Prostate gland (tissue), 2 donors: ENCODE measurements at regions not wholly inside any gene's neighbourhood (a gene's known extent, or its start where the extent isn't known, plus 50 kb on each side); places are given as distances from the start of the nearest gene placed in this dataset.

Experiments
- DNase-seq: peaks from one replicate; pipeline ENCODE4 v3.0.0-alpha.2; 2019; ENCODE audit warnings: low spot score
- H3K27ac ChIP-seq, 2 donors: fragments of 200-600 bp; sonication (generic); 2 replicates each; pipeline ENCODE4 v1.5.1; 2017 to 2019
- H3K27me3 ChIP-seq: fragments of 200-600 bp; sonication (generic); replicated peaks from 2 replicates; pipeline ENCODE4 v1.5.1; 2019; ENCODE audit not compliant: insufficient read depth
- H3K36me3 ChIP-seq, 2 donors: fragments of 200-600 bp; sonication (generic); 1 replicate in 1 of 2; 2 replicates in 1 of 2; pipeline versions ENCODE4 v1.5.1 to v1.8.1; 2017 to 2019
- H3K4me1 ChIP-seq: fragments of 200-600 bp; sonication (generic); replicated peaks from 2 replicates; pipeline ENCODE4 v1.5.1; 2019
- H3K4me3 ChIP-seq, 2 donors: fragments of 200-600 bp; sonication (generic); 2 replicates each; pipeline ENCODE4 v1.5.1; 2017 to 2019
- H3K9me3 ChIP-seq: fragments of 200-600 bp; sonication (generic); 2 replicates; pipeline ENCODE4 v1.5.1; 2017
- POLR2A ChIP-seq: fragments of 450-650 bp; IDR thresholded peaks from one replicate; pipeline ENCODE4 v1.6.1; 2016; ENCODE audit warnings: antibody characterized with exemption, mild to moderate bottlenecking
- POLR2AphosphoS5 ChIP-seq: sonication (generic); formaldehyde crosslinking; IDR thresholded peaks from one replicate; pipeline ENCODE4 v1.6.1; 2017; ENCODE audit warnings: antibody characterized with exemption
- WGBS: methylation state at CpG from one replicate; pipeline ENCODE4 v1.1.5; 2018; 5-methylcytosine and 5-hydroxymethylcytosine counted together
- intact Hi-C: fragments of 100-400 bp; cut with DNase I; formaldehyde crosslinking; loops from one replicate; pipeline ENCODE4 v1.14.2; 2022
- TF ChIP-seq, protein P1 (sequence below), 4 experiments: fragments of 200-600 bp in 2 of 4; fragments of 450-650 bp in 2 of 4; sonication (generic) in 2 of 4; IDR thresholded peaks; 1 replicate in 3 of 4; 2 replicates in 1 of 4; pipeline ENCODE4 v1.5.1; 2016 to 2019; ENCODE audit warnings: antibody characterized with exemption in 4 of 4, mild to moderate bottlenecking in 2 of 4, moderate library complexity in 2 of 4

DNA sequence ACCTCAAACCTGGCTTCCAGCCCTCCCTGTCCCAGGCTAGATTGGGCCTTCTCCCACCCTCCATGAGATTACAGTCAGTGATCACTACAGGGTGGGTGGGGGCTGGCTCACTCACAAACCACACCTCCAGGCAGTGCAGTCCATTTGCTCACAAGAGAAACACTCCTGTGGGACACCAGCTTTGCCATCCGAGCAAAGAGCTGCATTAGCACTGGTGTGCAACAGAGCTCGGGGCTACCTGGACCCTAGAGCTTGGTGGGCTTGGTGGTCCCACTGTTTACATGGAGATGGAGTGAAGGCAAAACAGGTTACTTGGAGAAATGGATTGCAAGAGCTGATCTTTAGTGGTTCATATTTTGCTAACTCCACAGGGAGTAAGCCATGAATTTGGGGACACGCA is 451.7 kb upstream of the ZMIZ1 start:
- H3K27ac ChIP-seq: no peak overlapping the region
- DNase-seq: no peak
- no peaks in the 10 kb centered on the region for H3K4me1 ChIP-seq
- TF ChIP-seq POLR2A: no peak
- TF ChIP-seq, protein P1, sequence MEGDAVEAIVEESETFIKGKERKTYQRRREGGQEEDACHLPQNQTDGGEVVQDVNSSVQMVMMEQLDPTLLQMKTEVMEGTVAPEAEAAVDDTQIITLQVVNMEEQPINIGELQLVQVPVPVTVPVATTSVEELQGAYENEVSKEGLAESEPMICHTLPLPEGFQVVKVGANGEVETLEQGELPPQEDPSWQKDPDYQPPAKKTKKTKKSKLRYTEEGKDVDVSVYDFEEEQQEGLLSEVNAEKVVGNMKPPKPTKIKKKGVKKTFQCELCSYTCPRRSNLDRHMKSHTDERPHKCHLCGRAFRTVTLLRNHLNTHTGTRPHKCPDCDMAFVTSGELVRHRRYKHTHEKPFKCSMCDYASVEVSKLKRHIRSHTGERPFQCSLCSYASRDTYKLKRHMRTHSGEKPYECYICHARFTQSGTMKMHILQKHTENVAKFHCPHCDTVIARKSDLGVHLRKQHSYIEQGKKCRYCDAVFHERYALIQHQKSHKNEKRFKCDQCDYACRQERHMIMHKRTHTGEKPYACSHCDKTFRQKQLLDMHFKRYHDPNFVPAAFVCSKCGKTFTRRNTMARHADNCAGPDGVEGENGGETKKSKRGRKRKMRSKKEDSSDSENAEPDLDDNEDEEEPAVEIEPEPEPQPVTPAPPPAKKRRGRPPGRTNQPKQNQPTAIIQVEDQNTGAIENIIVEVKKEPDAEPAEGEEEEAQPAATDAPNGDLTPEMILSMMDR (IDR thresholded peaks at IDR 0.05): no peak
- no peak for TF ChIP-seq POLR2AphosphoS5
- no peaks in the 10 kb centered on the region for H3K36me3 ChIP-seq
- no peaks in the 10 kb centered on the region for H3K27me3 ChIP-seq
- H3K9me3 ChIP-seq: no peaks in the 10 kb centered on the region
- H3K4me3 ChIP-seq: no peak overlapping the region
- WGBS: 92% methylated on average over 3 of the region's 3 CpGs
- intact Hi-C loops: no loop called here

DNA sequence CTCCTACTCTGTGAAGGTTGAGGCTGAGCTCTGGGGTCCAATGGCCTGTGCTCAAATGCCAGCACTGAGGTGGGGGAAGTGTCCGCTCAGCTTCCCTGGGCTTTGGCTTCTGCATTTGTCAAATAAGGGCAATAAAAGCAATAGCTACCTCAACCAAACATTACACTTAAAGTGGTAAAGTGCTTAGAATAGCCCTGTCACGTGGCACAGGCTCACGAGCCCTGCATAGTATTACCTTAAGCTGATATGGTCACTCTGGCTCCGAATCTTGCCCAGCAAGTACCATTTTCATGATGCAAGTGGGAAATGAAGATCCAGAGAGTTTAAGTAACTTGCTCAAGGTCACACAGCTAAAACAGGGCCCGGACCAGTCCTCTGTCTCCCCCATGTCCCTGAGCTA is 451.1 kb upstream of the ZMIZ1 start:
- WGBS: 89% methylated on average over 5 of the region's 5 CpGs
- Histone ChIP-seq H3K9me3 (no peaks in the 10 kb centered on the region), H3K36me3 (no peaks in the 10 kb centered on the region), H3K4me1 (no peaks in the 10 kb centered on the region), H3K27me3 (no peaks in the 10 kb centered on the region), H3K27ac (no peak overlapping the region), H3K4me3 (no peak overlapping the region)
- DNase-seq: no peak
- TF ChIP-seq, protein P1 (IDR thresholded peaks at IDR 0.05): no peak
- TF ChIP-seq POLR2A (no peak), POLR2AphosphoS5 (no peak)
- intact Hi-C loops: no loop called here

DNA sequence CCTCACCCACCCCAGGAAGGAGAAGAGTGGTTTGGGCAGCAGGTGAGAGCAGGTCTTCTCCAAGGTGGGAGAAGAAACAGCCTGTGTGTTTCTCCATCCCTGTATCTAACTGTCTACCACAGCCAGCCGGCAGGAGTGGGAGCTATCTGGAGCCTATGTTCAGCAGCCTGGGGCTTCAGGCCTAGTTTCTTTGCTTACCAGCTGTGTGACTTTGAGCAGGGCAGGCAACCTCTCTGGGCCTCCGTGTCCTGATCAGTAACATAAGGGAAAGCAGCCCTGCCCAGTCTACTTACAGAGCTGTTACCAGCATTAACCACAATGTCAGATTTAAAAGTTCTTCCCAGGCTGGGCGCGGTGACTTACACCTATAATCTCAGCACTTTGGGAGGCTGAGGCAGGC is 450.7 kb upstream of the ZMIZ1 start:
- no peaks in the 10 kb centered on the region for H3K9me3 ChIP-seq
- TF ChIP-seq POLR2AphosphoS5 (no peak), POLR2A (no peak)
- TF ChIP-seq, protein P1 (IDR thresholded peaks at IDR 0.05): no peak
- no peaks in the 10 kb centered on the region for H3K27me3 ChIP-seq
- no peak overlapping the region for H3K27ac ChIP-seq
- no peaks in the 10 kb centered on the region for H3K4me1 ChIP-seq
- DNase-seq: no peak
- intact Hi-C loops: no loop called here
- no peaks in the 10 kb centered on the region for H3K36me3 ChIP-seq
- WGBS: 96% methylated on average over 4 of the region's 4 CpGs
- no peak overlapping the region for H3K4me3 ChIP-seq

DNA sequence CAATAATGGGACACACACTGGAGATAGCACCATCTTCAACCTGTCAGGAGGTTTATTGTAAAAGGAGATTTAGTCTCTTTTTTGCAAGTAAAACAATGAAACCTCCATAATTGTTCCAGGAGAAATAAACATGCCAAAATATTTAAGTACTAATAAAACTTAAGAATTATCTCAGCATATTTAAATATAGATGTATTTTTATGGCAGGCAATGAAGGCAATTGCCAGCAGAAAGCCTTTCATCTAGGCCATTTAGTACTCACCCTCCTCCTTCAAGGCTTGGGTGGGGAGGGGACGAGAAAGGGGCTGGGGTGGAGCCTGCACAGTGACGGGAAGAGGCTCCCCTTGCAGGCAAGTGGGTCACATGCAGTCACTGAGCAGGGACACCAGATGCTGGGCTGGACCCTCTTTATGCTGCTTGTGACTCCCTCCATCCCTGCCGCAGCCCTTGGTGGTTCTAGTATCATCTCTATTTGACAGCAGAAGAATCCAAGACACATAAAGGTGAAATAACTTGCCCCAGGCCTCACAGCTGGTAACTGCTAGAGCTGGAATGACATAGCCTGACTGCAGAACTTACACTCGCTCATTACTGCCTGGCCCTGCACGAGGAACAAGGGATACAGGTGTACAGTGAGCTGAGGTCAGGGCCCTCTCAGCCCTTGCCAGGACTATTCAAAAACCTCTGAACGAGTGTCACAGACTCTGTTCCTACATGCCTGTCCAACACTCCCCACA is 449.5 kb upstream of the ZMIZ1 start:
- DNase-seq: no peak
- no peak overlapping the region for H3K27ac ChIP-seq
- H3K36me3 ChIP-seq: no peaks in the 10 kb centered on the region
- 30% methylated on average over 6 of the region's 6 CpGs for WGBS
- TF ChIP-seq, protein P1 (IDR thresholded peaks at IDR 0.05): no peak
- TF ChIP-seq POLR2A: no peak
- no peak for TF ChIP-seq POLR2AphosphoS5
- no peaks in the 10 kb centered on the region for H3K9me3 ChIP-seq
- intact Hi-C loops: no loop called here
- H3K4me1 ChIP-seq: no peaks in the 10 kb centered on the region
- no peaks in the 10 kb centered on the region for H3K27me3 ChIP-seq
- H3K4me3 ChIP-seq: no peak overlapping the region

DNA sequence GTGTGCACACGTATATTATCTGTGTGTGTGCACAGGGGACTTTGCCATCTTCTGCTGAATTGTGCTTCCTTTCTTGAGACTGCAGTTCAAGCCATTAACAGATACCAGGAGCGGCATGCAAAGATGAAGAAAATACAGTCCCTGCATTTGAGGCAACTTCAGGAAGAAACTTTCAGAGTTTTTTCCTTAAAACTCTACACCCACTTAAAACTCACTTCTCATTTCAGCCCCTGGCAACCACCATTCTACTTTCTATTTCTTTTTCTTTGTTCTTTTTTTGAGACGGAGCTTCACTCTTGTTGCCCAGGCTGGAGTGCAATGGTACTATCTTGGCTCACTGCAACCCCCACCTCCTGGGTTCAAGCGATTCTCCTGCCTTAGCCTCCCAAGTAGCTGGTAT is 448.9 kb upstream of the ZMIZ1 start:
- Histone ChIP-seq H3K9me3 (no peaks in the 10 kb centered on the region), H3K36me3 (no peaks in the 10 kb centered on the region), H3K27me3 (no peaks in the 10 kb centered on the region), H3K27ac (no peak overlapping the region), H3K4me3 (no peak overlapping the region), H3K4me1 (no peaks in the 10 kb centered on the region)
- intact Hi-C loops: no loop called here
- 82% methylated on average over 4 of the region's 4 CpGs for WGBS
- DNase-seq: no peak
- TF ChIP-seq POLR2AphosphoS5 (no peak), POLR2A (no peak)
- TF ChIP-seq, protein P1 (IDR thresholded peaks at IDR 0.05): no peak
